ENCODE measurements at regions not wholly inside any gene's neighbourhood (a gene's known extent, or its start where the extent isn't known, plus 50 kb on each side); places are given as distances from the start of the nearest gene placed in this dataset.

- Histone ChIP-seq H3K4me1 (replicated peaks; ENCODE audit: insufficient read depth) (no peaks in the 10 kb centered on the region), H3F3A (ENCODE audit: insufficient read depth, low read depth) (no peaks in the 10 kb centered on the region), H3K79me2 (ENCODE audit: low read depth) (no peaks in the 10 kb centered on the region), H3K4me3 (no peak overlapping the region), H3K27ac (no peak overlapping the region), H3K9me2 (ENCODE audit: insufficient read depth) (no peaks in the 10 kb centered on the region), H3K9me3 (ENCODE audit: insufficient read depth, low read depth) (no peaks in the 10 kb centered on the region), H3K36me3 (ENCODE audit: low read depth) (no peaks in the 10 kb centered on the region), H3K27me3 (ENCODE audit: insufficient read depth, low read depth) (no peaks in the 10 kb centered on the region), H3K4me2 (no peak overlapping the region), H4K20me1 (ENCODE audit: insufficient read depth) (no peaks in the 10 kb centered on the region), H2AFZ (no peak overlapping the region)
- intact Hi-C loops (cut with micrococcal nuclease; ENCODE audit: unreplicated experiment), result no loop called here
- BruUV-seq (replicated peaks), result no TSS peak
- TF ChIP-seq EZH2 (IDR thresholded peaks at IDR 0.05; ENCODE audit: low read depth), result no peak
- no peak for TF ChIP-seq CTCF (conservative IDR thresholded peaks at IDR 0.05)
- DNase-seq, result no peak
- ChIA-PET POLR2A (ENCODE audit: unreplicated experiment) (no interaction called here), CTCF (no interaction called here)
These were observed 192.8 kb downstream of the MTX2 start for GRCh38 chr2:176461809-176462670.

GRCh38 chr2:176463546-176463945 is 194.3 kb downstream of the MTX2 start:
- Histone ChIP-seq H3K4me2 (no peak overlapping the region), H3K27me3 (ENCODE audit: insufficient read depth, low read depth) (no peaks in the 10 kb centered on the region), H3K27ac (no peak overlapping the region), H3K9me3 (ENCODE audit: insufficient read depth, low read depth) (no peaks in the 10 kb centered on the region), H3K4me3 (no peak overlapping the region), H4K20me1 (ENCODE audit: insufficient read depth) (no peaks in the 10 kb centered on the region), H3K79me2 (ENCODE audit: low read depth) (no peaks in the 10 kb centered on the region), H3F3A (ENCODE audit: insufficient read depth, low read depth) (no peaks in the 10 kb centered on the region), H3K4me1 (replicated peaks; ENCODE audit: insufficient read depth) (no peaks in the 10 kb centered on the region), H3K36me3 (ENCODE audit: low read depth) (no peaks in the 10 kb centered on the region), H2AFZ (no peak overlapping the region), H3K9me2 (ENCODE audit: insufficient read depth) (no peaks in the 10 kb centered on the region)
- POLR2A ChIA-PET (ENCODE audit: unreplicated experiment), result no interaction called here
- BruUV-seq (replicated peaks), result no TSS peak
- TF ChIP-seq CTCF (conservative IDR thresholded peaks at IDR 0.05) (no peak), EZH2 (IDR thresholded peaks at IDR 0.05; ENCODE audit: low read depth) (no peak)
- DNase-seq, result no peak
- CTCF ChIA-PET, result interaction anchor here (1.0 kb wide), 1 partner anchor 8 kb away, joined by 3 read pairs; no protein-coding TSS in a partner anchor
- intact Hi-C loops (cut with micrococcal nuclease; ENCODE audit: unreplicated experiment), result no loop called here

- Histone ChIP-seq H3K27me3 (ENCODE audit: insufficient read depth, low read depth) (no peaks in the 10 kb centered on the region), H4K20me1 (ENCODE audit: insufficient read depth) (no peaks in the 10 kb centered on the region), H3K27ac (no peak overlapping the region), H3K36me3 (ENCODE audit: low read depth) (no peaks in the 10 kb centered on the region), H3K9me3 (ENCODE audit: insufficient read depth, low read depth) (no peaks in the 10 kb centered on the region), H3F3A (ENCODE audit: insufficient read depth, low read depth) (no peaks in the 10 kb centered on the region), H3K79me2 (ENCODE audit: low read depth) (no peaks in the 10 kb centered on the region), H2AFZ (no peak overlapping the region), H3K4me3 (no peak overlapping the region), H3K4me2 (no peak overlapping the region), H3K9me2 (ENCODE audit: insufficient read depth) (no peaks in the 10 kb centered on the region), H3K4me1 (replicated peaks; ENCODE audit: insufficient read depth) (no peaks in the 10 kb centered on the region)
- POLR2A ChIA-PET (ENCODE audit: unreplicated experiment), result no interaction called here
- CTCF ChIA-PET, result no interaction called here
- TF ChIP-seq EZH2 (IDR thresholded peaks at IDR 0.05; ENCODE audit: low read depth), result no peak
- no peak for TF ChIP-seq CTCF (conservative IDR thresholded peaks at IDR 0.05)
- DNase-seq, result no peak
- BruUV-seq (replicated peaks), result no TSS peak
- intact Hi-C loops (cut with micrococcal nuclease; ENCODE audit: unreplicated experiment), result no loop called here
These were observed 195.8 kb downstream of the MTX2 start for GRCh38 chr2:176464886-176465564.

Measured in PC-9 (cell line).